NCI-H2227 (cell line): ENCODE measurements at regions not wholly inside any gene's neighbourhood (a gene's known extent, or its start where the extent isn't known, plus 50 kb on each side); places are given as distances from the start of the nearest gene placed in this dataset.

ENCODE experiments used
- DNase-seq: peaks from one replicate; lab custom pipeline; 2025; ENCODE audit not compliant: unreplicated experiment; lab: John Stamatoyannopoulos, UW

- DNase-seq: no peak
Observed at GRCh38 chr2:150141226-150142001, 346.1 kb downstream of the RND3 start.

GRCh38 chr2:150140777-150141176 is 346.7 kb downstream of the RND3 start:
- no peak for DNase-seq

GRCh38 chr2:150138587-150138986 is 348.9 kb downstream of the RND3 start:
- DNase-seq: peak; percentile 19

DNA sequence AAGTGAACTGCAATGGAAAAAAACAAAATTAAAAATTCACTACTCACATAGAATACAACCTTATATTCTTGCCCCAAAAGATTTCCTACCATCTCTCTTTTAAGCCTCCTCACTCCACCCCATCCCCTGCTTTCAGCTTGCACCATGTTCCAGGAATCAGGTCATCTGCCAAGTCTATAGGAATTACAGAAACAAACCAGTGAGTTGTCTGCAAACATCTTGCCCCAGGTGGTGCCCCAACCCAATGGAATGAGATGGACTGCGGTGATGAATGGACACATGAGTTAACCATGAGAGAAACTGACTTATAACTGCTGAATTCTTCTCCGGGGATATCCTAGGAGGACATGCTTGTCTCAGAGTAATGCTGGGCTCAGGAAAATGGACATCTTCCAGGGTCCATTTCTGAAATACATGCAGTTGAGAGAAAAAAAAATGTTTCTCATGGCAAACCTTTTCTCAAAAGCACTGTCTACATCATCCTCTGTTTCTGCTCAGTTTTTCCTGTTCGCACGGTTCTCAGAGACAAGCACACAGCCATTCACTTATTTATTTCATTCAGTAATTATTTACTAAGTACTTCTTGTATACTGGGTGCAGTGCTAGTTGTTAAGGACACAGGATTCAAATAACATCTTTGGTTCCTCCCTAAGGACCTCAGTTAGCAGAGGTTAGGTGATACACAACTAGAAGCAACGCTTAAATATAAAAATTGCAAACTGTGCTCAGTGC is 350.0 kb downstream of the RND3 start:
- no peak for DNase-seq

DNA sequence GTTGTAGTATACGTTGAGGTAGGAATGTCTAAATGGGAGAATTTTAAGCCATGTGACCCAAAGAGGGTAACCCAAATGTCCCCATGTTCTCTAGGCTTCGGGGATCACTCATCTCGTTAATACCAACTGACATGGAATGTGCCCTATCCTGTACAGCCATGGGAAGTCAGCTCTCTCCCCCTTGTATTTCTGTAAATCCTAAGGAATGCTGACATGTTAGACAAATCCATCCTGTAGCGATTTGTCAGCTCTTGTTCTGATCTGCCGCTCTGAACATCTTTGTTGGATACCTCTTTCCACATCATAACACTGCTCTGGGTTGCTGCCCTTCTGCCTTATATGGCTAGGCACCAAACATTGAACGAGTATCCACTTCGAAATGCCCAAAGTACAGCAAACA is 350.6 kb downstream of the RND3 start:
- no peak for DNase-seq

DNA sequence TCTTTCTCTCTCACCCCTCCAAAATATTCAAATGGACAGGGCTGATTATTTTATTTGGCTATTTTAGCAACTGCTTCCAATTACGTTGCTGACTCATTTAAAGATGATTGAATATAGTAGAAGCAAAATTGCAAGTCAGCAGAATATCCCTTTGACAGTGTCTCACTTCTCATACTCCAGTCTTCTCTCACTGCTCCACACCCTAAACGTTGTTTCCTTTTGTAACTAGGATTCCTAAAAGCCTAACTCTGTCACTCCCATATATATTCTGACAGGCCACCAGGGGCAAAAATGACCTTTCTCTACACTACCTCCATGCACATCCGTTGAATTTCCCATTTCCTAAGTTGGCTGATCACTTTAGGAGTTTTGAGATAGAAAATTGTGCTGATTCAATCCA is 351.1 kb downstream of the RND3 start:
- DNase-seq: no peak

DNA sequence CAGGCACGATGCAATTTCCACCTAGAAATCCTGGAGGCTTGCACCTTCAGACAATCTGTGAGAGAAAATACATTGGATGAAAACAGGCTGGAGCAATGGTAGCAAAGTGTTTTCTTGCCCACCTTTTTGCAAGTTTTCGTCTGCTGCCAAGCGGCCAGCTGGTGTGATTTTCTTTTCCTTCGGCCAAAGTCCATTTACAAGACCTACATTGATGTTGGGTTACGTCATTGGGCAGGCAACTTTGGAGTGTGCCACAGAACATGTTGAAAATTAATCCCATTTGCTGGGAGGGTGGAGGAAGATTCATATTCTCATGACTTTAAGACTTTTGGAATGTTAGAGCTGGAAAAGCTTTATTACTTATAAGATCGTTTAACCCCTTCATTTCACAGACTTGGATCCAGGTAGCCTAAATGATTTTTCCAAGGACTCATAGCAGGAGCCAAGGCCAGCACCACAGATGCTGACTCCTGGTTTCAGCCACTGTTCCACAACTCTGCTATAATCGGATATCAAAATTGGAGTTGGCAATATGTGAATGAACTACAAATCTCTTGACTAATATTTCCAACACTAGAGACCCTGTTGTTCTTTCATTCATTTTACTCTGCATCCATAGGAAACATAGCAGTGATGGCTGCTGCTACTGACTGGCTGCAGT is 352.1 kb downstream of the RND3 start:
- no peak for DNase-seq

DNA sequence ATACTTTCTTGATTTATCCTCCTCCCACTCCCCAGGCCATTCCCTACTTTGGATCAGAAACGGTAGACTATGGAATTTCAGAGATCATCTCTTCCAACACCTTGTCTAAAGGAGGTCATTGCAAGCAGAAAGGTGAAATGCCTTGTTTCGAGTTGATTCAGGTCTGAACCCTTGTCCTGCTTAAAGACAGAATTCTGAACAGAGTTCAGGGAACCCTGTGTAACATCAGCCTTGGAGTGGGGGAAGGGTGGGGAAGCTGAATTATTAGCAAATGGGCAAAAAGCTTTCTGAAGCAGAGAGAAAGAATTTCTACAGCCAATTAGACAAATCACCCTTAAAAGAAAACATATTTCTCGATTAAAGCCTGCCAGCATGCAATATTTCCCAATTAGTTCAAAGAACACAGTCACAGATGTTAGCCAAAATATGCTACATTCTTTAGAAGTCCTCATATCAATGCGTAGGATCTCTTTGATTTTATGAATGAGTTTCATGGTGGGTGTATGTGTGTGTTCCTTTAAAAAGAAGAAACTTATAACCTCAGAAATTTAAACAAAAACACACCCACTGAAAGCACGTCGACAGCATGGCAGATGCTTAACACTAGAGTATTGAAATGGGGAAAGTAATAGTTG is 353.1 kb downstream of the RND3 start:
- DNase-seq: no peak

DNA sequence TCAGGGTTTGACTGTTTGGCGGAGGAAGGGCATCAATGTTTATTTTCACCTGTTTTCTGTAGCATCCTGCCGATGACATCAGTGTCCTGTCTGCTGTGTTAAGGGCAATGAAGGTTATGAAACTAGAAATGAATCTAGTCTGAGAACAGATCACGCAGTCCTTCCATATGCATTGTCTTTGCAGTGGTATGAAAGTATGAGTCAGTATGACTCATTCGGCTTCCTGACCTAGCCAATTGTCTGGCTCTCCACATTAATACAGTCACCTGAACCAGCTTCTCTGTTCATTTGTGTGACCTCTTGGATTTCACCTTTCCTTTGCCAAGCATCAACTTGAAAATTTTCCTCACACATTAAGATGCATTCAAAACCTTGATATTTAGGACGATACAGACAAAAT is 353.8 kb downstream of the RND3 start:
- DNase-seq: no peak

GRCh38 chr2:150129921-150130575 is 357.4 kb downstream of the RND3 start:
- no peak for DNase-seq

DNA sequence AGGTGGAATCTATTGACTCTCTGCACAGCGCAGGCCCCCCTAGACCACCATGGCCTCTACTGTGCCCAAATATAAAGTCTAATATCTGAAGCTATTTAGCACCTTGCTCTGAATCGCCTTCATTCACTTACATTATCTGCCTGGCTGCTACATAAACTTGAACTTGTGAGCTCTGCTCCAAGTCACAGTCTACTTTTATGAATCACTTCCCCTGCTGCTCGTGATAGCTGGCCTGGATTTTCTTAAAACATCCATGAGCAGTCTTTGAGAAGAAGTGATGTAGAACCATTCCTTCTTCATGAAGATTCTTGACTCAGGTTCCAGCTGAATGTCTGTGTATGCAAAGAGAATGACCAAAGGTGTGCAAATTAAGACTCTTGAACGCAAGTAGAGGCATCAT is 359.5 kb downstream of the RND3 start:
- no peak for DNase-seq

GRCh38 chr2:150127346-150127990 is 360.0 kb downstream of the RND3 start:
- DNase-seq: no peak

DNA sequence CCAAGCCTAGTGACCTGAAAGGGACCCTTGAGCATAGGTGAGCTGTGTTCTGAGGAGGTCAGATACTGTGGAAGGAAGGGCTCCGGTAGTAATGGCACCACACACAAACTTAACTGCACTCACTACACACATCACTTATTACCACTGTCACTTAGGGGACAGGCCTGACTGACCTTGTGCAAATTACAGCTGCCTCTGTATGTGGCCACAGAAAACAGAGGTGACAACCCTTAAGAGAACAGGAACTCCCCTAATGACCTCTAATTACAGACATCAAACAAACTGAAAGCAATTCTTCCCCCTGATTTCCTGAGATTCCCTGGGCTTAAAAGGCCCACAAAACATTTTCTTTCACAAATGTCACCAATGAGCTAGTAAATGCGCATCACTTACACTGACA is 360.6 kb downstream of the RND3 start:
- DNase-seq: peak; percentile 19

GRCh38 chr2:150126143-150126740 is 361.2 kb downstream of the RND3 start:
- no peak for DNase-seq

DNA sequence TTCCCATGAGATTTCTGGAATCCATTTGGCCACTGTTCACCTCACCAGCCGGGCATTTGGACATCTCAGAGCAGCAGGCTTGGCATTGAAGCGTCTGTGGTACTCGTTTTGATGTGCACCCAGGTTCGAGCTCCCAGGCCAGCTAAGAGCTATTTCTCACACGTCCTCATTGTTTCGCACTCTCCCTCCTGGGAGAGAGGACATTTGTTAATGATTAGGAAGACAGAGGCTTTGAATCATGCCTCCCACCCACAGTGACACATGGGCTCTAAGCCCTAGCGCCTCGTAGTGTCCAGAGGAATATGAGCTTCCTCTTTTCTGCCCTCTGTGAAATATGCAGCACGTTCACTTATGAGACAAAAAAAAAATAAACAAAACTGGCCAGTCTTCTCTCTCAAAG is 361.8 kb downstream of the RND3 start:
- no peak for DNase-seq

DNA sequence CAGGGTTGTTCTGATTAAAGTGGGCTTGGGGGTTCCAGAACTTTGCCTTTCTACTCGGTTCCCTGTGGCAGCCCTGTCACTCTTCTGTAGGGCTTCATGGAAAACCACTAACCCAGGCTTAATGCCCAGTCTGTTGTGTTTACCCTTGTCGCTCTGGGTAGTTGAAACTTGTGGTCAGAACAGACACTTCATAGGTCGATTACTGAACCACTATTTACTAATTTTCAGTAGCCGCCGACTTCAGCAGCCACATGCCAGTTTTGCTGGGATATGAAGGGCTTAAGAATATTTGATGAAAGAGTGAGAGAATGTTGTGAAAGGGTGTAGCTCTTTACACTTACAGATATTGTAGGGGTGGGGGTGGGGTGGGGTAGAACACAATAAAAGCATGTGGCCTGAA is 362.3 kb downstream of the RND3 start:
- no peak for DNase-seq

GRCh38 chr2:150124739-150125138 is 362.7 kb downstream of the RND3 start:
- DNase-seq: no peak

- no peak for DNase-seq
Observed at GRCh38 chr2:150122871-150123613, 364.4 kb downstream of the RND3 start.

DNA sequence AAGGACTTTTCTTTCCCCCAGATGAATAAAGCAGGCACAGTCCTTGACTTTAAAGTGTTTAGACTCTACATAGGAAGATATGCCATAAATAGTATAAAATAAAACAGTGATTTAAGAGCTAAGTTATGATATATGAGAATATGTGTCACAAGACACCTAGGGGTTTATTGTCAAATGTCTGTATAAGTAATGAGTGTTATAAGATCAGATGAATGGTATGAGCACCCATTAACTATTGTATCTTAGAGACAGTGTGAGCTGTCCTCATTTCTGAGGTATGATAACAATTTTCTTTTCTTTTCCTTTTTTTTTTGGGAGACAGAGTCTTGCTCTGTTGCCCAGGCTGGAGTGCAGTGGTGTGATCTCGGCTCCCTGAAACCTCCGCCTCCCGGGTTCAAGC is 365.3 kb downstream of the RND3 start:
- DNase-seq: no peak
